ENCODE measurements at regions not wholly inside any gene's neighbourhood (a gene's known extent, or its start where the extent isn't known, plus 50 kb on each side); places are given as distances from the start of the nearest gene placed in this dataset.

DNA sequence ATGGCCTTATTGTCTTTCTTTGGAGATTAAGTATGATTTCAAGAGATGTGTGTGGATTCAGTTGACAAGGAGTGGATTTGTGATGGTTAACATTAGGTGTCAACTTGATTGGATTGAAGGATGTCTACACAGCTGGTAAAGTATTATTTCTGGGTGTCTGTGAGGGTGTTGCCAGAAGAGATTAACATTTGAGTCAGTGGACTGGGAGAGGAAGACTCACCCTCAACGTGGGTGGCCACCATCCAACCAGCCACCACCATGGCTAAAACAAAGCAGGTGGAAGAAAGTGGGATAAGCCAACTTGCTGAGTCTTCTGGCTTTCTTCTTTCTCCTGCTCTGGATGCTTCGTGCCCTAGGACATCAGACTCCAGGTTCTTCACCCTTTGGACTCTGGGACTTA lies 76.1 kb downstream of the GPR37 start:
- intact Hi-C loops (cut with micrococcal nuclease; ENCODE audit: unreplicated experiment), result no loop called here
- no peaks in the 10 kb centered on the region for H3K4me1 Mint-ChIP-seq (ENCODE audit: low read depth, unreplicated experiment)
- POLR2A ChIA-PET, result no interaction called here
- Histone ChIP-seq H3K4me1 (no peaks in the 10 kb centered on the region), H3K4me3 (ENCODE audit: low read depth, low read length) (no peak overlapping the region), H3K36me3 (ENCODE audit: control insufficient read depth, insufficient read depth, low read length) (no peaks in the 10 kb centered on the region), H3K9me3 (no peaks in the 10 kb centered on the region), H3K27me3 (replicated peaks; ENCODE audit: control insufficient read depth, insufficient read depth, low read length) (no peaks in the 10 kb centered on the region)
- DNase-seq, result no peak
- no peaks in the 10 kb centered on the region for H3K36me3 Mint-ChIP-seq (ENCODE audit: insufficient read depth, unreplicated experiment)
- H3K4me3 Mint-ChIP-seq (ENCODE audit: unreplicated experiment), result no peak overlapping the region
- no TSS peak for BruUV-seq (replicated peaks)
- no peak overlapping the region for H3K27ac Mint-ChIP-seq (ENCODE audit: unreplicated experiment)
- CTCF ChIA-PET, result no interaction called here
- TF ChIP-seq, protein P1, sequence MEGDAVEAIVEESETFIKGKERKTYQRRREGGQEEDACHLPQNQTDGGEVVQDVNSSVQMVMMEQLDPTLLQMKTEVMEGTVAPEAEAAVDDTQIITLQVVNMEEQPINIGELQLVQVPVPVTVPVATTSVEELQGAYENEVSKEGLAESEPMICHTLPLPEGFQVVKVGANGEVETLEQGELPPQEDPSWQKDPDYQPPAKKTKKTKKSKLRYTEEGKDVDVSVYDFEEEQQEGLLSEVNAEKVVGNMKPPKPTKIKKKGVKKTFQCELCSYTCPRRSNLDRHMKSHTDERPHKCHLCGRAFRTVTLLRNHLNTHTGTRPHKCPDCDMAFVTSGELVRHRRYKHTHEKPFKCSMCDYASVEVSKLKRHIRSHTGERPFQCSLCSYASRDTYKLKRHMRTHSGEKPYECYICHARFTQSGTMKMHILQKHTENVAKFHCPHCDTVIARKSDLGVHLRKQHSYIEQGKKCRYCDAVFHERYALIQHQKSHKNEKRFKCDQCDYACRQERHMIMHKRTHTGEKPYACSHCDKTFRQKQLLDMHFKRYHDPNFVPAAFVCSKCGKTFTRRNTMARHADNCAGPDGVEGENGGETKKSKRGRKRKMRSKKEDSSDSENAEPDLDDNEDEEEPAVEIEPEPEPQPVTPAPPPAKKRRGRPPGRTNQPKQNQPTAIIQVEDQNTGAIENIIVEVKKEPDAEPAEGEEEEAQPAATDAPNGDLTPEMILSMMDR (IDR thresholded peaks at IDR 0.05; ENCODE audit: insufficient read depth in 1 of 2, low read depth in 1 of 2, low read length in 1 of 2, severe bottlenecking in 1 of 2, unreplicated experiment in 1 of 2), result no peak
- no peaks in the 10 kb centered on the region for H3K27me3 Mint-ChIP-seq (ENCODE audit: insufficient read depth, unreplicated experiment)
- no peaks in the 10 kb centered on the region for H3K9me3 Mint-ChIP-seq (ENCODE audit: unreplicated experiment)

DNA sequence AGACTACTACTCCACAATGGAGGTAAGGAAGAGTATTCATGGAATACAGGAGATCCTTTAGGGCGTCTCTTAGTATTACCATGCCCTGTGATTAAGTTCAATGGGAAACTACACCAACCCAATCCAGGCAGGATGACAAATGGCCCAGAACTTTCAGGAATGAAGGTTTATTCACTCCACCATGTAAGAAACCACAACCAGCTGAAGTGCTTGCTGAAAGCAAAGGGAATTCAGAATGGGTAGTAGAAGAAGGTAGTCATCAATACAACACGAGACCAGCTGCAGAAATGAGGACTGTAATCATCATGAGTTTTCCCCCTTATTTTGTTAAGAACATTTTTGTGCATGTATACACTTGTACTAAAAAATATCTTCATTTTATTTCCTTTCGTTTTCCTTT lies 76.6 kb downstream of the GPR37 start:
- POLR2A ChIA-PET, result no interaction called here
- Histone ChIP-seq H3K36me3 (ENCODE audit: control insufficient read depth, insufficient read depth, low read length) (no peaks in the 10 kb centered on the region), H3K4me3 (ENCODE audit: low read depth, low read length) (no peak overlapping the region), H3K4me1 (no peaks in the 10 kb centered on the region), H3K27me3 (replicated peaks; ENCODE audit: control insufficient read depth, insufficient read depth, low read length) (no peaks in the 10 kb centered on the region), H3K9me3 (no peaks in the 10 kb centered on the region)
- no peak for DNase-seq
- Mint-ChIP-seq H3K27ac (ENCODE audit: unreplicated experiment) (no peak overlapping the region), H3K4me1 (ENCODE audit: low read depth, unreplicated experiment) (no peaks in the 10 kb centered on the region), H3K4me3 (ENCODE audit: unreplicated experiment) (no peak overlapping the region), H3K27me3 (ENCODE audit: insufficient read depth, unreplicated experiment) (no peaks in the 10 kb centered on the region), H3K9me3 (ENCODE audit: unreplicated experiment) (no peaks in the 10 kb centered on the region), H3K36me3 (ENCODE audit: insufficient read depth, unreplicated experiment) (no peaks in the 10 kb centered on the region)
- CTCF ChIA-PET, result no interaction called here
- intact Hi-C loops (cut with micrococcal nuclease; ENCODE audit: unreplicated experiment), result no loop called here
- BruUV-seq (replicated peaks), result no TSS peak
- TF ChIP-seq, protein P1 (IDR thresholded peaks at IDR 0.05; ENCODE audit: insufficient read depth in 1 of 2, low read depth in 1 of 2, low read length in 1 of 2, severe bottlenecking in 1 of 2, unreplicated experiment in 1 of 2), result no peak

DNA sequence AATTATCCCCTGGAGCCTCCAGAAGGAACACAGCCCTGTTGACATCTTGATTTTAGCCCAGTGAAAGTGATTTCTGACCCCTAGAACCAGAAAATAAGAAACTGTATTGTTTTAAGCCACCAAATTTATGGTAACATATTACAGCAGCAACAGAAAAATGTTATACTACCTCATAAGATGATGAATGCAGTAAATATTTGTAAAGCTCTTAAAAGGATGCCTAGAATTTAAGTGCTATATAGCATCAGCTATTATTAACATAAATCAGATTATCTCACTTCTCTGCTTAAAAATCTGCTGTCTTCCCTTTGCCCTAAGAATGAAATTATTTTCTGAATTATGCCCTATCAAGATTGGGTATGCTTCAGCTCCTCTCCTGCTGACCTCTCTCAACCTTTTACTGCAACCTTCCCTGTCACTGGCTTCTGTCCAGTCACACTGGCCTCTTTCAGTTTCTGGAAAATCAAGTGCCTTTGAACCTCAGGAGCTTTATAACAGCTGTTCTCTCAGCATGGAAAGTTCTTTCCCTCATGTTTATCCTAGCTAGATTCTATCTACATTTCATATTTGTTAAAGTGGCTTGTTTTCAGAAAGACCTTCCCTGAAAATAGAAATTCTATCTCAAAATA lies 78.9 kb downstream of the GPR37 start:
- Histone ChIP-seq H3K36me3 (ENCODE audit: control insufficient read depth, insufficient read depth, low read length) (no peaks in the 10 kb centered on the region), H3K27me3 (replicated peaks; ENCODE audit: control insufficient read depth, insufficient read depth, low read length) (no peaks in the 10 kb centered on the region), H3K9me3 (no peaks in the 10 kb centered on the region), H3K4me1 (no peaks in the 10 kb centered on the region), H3K4me3 (ENCODE audit: low read depth, low read length) (no peak overlapping the region)
- H3K9me3 Mint-ChIP-seq (ENCODE audit: unreplicated experiment), result no peaks in the 10 kb centered on the region
- H3K36me3 Mint-ChIP-seq (ENCODE audit: insufficient read depth, unreplicated experiment), result no peaks in the 10 kb centered on the region
- intact Hi-C loops (cut with micrococcal nuclease; ENCODE audit: unreplicated experiment), result no loop called here
- H3K4me3 Mint-ChIP-seq (ENCODE audit: unreplicated experiment), result no peak overlapping the region
- no peak overlapping the region for H3K27ac Mint-ChIP-seq (ENCODE audit: unreplicated experiment)
- ChIA-PET CTCF (no interaction called here), POLR2A (no interaction called here)
- no peaks in the 10 kb centered on the region for H3K4me1 Mint-ChIP-seq (ENCODE audit: low read depth, unreplicated experiment)
- BruUV-seq (replicated peaks), result no TSS peak
- H3K27me3 Mint-ChIP-seq (ENCODE audit: insufficient read depth, unreplicated experiment), result no peaks in the 10 kb centered on the region
- TF ChIP-seq, protein P1 (IDR thresholded peaks at IDR 0.05; ENCODE audit: insufficient read depth in 1 of 2, low read depth in 1 of 2, low read length in 1 of 2, severe bottlenecking in 1 of 2, unreplicated experiment in 1 of 2), result no peak
- no peak for DNase-seq

Data from Caco-2 (cell line).